SKM-1 treated with dmso at 0.1 percent for 144 hours (cell line): ENCODE measurements at regions not wholly inside any gene's neighbourhood (a gene's known extent, or its start where the extent isn't known, plus 50 kb on each side); places are given as distances from the start of the nearest gene placed in this dataset.
"Not testable (repeated sequence)": the region's sequence is repeated elsewhere in the genome, so short reads cannot be mapped to it uniquely, and the experiment has no call there.

Source experiments
- DNase-seq: peaks from one replicate; lab custom pipeline; 2025; ENCODE audit not compliant: unreplicated experiment; lab: John Stamatoyannopoulos, UW

DNA sequence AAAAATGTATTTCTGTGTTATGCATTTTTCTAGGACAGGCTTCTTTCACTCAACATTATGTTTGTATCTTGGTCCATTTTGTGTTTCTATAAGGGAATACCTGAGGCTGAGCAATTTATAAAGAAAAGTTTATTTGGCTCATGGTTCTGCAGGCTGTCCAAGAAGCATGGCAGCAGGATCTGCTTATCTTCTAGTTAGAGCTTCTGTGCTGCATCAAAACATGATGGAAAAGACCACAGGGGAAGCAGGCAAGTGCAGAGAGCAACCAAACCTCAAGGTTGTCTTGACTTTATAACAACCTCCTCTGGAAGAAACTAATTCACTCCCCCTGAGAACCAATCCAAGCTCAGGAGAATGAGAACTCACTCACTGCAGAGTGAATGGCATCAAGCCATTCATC is 1601.0 kb upstream of the NUDT12 start:
- no peak for DNase-seq

DNA sequence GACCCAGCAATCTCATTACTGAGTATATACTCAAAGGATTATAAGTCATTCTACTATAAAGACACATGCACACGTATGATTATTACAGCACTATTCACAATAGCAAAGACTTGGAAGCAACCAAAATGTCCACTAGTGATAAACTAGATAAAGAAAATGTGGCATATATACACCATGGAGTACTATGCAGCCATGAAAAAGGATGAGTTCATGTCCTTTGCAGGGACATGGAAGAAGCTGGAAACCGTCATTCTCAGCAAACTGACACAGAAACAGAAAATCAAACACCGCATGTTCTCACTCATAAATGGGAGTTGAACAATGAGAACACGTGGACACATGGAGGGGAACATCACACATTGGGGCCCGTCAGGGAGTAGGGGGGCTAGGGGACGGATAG is 1600.0 kb upstream of the NUDT12 start:
- not testable (repeated sequence) for DNase-seq

DNA sequence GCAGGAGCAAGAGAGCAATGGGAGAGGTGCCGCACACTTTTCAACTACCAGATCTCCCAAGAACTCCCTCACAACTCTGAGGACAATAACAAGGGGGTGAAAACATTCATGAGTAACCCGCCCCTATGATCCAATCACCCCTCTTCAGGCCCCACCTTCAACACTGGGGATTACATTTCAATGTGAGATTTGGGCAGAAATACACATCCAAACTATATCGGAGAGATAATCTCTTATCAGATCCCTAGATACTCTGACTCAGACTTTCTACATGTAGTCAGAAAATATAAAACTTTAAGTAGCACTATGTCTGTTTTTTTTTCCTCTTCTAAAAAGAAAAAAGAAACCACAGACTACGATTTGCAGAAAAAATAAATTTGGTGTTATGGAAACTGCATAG is 1595.9 kb upstream of the NUDT12 start:
- DNase-seq = no peak

- no peak for DNase-seq
Observed at GRCh38 chr5:105150323-105150722, 1587.7 kb upstream of the NUDT12 start.

DNA sequence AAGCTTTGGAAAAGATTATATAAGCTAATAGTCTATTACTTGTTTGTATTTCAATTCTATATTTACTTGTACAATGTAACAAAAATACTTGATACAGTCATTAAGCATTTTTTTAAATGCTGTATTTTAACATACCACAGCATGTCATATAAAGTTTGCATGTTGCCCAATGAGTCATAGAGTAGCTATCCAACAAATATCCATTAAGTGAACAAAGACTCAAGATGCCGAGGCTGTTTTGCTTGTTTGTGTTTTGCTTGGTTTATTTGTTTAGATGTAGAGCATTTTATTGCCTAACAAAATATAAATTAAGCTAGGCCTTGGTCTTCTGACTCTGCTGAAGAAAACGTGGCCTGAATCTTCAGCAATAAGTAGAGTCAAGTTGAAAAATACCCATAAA is 1584.3 kb upstream of the NUDT12 start:
- no peak for DNase-seq

DNA sequence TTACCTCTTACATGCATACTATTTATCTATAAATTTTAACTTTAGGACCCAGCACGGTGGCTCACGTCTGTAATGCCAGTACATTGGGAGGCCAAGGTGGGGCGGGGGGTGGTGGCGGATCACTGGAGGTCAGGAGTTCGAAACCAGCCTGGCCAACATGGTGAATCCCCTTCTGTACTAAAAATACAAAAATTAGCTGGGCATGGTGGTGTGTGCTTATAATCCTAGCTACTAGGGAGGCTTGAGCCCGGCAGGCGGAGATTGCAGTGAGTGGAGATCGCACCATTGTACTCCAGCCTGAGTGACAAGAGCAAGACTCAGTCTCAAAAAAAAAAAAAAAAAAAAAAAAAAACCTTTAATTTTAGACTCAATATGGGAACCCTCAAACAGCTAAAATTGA is 1582.6 kb upstream of the NUDT12 start:
- DNase-seq = no peak

DNA sequence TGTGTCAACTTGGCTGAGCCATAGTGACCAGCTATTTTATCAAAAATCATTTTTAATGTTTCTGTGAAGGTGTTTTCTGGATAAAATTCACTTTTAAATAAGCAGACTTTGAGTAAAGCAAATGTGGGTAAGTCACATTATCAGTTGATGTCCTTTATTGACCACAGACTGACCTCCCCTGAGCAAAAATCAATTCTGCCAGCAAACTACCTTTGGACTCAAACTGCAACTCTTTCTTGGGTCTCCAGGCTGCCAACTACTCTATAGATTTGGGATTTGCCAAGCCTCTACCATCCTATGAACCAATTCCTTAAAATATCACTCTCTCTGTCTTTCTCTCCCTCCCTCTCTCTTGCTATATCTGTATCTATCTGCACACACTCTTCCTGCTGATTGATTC is 1571.7 kb upstream of the NUDT12 start:
- no peak for DNase-seq

GRCh38 chr5:105133087-105133486 is 1570.5 kb upstream of the NUDT12 start:
- DNase-seq = no peak

- no peak for DNase-seq
Observed at GRCh38 chr5:105132581-105132980, 1570.0 kb upstream of the NUDT12 start.

DNA sequence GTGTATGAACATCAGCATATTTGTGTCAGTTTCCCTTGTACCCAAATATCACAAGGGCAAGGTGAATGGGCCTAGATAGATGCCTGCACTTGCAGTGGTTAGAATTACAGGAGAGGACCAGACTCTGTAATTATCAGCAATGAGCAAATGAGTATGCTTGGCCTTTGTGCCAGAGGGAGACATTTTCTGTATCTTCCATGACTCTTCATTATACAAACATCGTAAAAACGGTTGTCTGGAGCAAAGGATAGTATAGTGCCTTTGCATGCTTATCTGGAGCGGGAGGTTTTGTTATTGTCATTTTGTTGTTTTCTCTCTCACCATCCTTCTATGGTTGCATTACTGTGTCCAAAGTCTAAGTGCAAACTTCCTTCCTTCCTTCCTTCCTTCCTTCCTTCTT is 1568.5 kb upstream of the NUDT12 start:
- DNase-seq = no peak

- DNase-seq = no peak
Observed at GRCh38 chr5:105101577-105101976, 1539.0 kb upstream of the NUDT12 start.

GRCh38 chr5:105088961-105089360 is 1526.4 kb upstream of the NUDT12 start:
- DNase-seq = no peak

DNA sequence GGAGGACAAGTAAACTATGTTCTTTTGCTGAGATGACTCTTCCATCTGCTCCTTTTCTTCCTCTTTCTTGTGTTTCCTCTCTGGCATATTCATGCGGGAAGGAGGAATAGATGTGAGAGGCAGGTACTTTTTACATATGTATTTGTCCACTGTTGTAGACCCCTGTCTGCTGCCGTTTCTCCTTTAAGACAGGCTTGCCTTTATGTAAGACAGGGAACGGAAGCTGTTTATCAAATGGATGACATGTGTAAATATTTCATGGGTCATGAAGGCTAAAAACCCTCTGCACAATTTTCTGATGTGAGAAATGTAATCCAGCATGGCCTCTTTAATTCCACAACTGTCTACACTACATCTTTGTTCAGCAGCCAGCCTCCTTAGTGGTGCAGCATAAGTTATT is 1525.5 kb upstream of the NUDT12 start:
- no peak for DNase-seq

- DNase-seq = no peak
Observed at GRCh38 chr5:105057893-105058292, 1495.3 kb upstream of the NUDT12 start.

DNA sequence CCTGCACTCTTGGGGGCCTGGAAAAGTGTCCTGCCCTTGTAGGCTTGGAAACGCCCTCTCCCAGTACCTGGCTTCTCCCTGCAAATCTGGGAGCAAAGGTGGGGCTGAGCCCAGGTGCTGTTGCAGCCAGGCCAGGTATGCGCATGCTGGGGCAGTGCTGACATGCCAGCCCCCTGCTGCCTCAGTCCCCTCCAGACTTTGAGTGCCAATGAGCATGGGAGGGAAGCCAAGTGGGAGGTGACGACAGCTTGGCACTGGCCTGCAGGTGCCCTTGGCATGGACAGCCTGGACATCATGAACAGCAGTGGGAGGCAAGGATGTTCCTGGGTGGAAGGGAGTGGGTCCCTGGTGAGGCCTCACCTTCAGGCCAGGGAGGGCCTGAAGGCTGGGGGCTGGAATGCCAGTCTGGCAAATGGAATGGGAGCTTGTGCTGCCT is 1494.4 kb upstream of the NUDT12 start:
- DNase-seq = no peak

GRCh38 chr5:105054406-105054805 is 1491.8 kb upstream of the NUDT12 start:
- no peak for DNase-seq

DNA sequence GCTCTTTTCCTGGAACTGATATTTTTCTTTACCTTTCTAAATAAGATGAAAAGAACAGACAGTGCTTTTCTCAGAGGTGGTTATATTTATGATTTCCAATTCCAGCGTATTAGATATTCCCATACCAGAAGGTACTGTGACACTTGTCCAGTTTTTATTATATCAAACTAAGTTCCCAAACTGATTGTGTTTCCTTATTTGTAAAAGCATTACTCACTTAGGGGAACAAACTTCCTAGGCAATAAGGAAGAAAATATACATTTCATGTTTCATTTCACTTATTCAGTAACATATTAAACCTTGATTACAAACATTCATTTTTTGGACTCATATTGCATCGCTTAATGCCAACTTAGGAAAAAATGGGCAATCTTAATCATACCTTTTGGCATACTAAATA is 1480.0 kb upstream of the NUDT12 start:
- DNase-seq = no peak

DNA sequence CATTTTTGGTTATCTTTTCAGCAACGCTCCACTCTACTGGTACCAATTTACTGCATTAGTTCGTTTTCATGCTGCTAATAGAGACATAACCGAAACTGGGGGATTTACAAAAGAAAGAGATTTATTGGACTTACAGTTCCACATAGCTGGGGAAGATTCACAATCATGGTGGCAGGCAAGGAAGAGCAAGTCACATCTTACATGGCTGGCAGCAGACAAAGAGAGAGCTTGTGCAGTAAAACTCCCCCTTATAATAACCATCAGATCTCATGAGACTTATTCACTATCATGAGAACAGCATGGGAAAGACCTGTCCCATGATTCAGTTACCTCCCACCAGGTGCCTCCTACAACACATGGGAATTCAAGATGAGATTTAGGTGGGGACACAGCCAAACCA is 1474.2 kb upstream of the NUDT12 start:
- DNase-seq = not testable (repeated sequence)

GRCh38 chr5:105034401-105034763 is 1471.8 kb upstream of the NUDT12 start:
- DNase-seq = no peak

GRCh38 chr5:105033637-105034400 is 1471.2 kb upstream of the NUDT12 start:
- DNase-seq = no peak

GRCh38 chr5:105032917-105033316 is 1470.3 kb upstream of the NUDT12 start:
- no peak for DNase-seq

- DNase-seq = no peak
Observed at GRCh38 chr5:105030153-105030552, 1467.6 kb upstream of the NUDT12 start.

GRCh38 chr5:105015098-105015497 is 1452.5 kb upstream of the NUDT12 start:
- no peak for DNase-seq
